Hepatic stellate cell (primary cell): ENCODE measurements at regions not wholly inside any gene's neighbourhood (a gene's known extent, or its start where the extent isn't known, plus 50 kb on each side); places are given as distances from the start of the nearest gene placed in this dataset.
A peak's percentile ranks its signal among the peaks of the same experiment; 100 is the strongest.
"Not testable (repeated sequence)": the region's sequence is repeated elsewhere in the genome, so short reads cannot be mapped to it uniquely, and the experiment has no call there.

Source experiments
- DNase-seq: peaks from one replicate; pipeline ENCODE4 v3.0.0; 2011; ENCODE audit warnings: low spot score

DNA sequence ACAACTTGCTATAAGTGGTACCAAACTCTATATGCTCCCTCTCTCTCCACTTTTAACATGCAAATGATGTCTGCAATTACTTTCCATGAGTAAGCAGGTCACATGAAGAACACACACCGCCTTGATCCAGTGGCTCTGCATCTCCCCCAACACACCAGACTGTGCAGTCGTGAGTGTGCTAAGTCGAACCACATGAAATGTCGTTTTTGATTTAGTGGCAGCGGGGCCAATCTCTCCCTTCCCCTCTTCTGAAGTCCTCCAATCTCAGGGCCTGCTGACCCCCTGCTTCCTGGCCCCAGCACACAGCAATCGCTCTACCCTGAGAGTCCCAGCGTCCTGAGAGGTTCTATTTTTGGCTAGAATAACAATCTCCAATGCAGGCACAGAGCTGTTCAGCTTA lies 312.5 kb downstream of the SHQ1 start:
- no peak for DNase-seq

DNA sequence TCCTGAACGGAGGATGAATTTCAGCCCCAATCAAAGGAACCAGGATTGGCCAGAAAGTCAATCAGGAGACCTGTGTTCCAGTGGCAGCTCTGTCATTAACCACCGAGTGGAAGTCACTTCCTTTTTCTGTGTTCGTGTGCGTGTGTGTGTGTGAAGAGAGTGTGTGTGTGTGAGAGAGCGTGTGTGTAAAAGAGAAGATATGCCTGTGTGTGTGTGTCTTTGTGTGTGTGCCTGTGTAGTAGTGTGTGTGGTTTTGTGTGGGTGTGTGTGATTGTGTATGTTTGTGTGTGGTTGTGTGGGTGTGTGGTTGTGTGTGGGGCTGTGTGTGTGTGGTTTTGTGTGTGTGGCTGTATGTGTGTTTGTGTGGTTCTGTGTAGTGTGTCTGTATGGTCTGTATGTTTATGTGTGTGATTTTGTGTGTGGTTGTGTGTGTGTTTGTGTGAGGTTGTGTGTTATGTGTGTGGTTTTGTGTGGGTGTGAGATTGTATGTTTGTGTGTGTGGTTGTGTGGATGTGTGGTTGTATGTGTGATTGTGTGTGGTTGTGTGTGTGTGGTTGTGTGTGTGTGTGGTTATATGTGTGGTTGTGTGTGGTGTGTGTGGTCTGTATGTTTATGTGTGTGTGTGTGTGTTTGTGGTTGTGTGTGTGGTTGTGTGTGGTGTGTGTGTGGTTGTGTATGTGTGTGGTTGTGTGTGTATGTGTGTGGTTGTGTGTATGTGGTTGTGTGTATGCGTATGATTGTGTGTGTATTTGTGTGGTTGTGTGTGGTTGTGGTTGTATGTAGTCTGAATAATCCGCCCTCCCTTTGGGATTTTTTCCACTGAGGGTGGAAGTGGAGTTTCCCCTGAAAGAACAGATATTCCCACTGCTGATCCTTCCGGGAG lies 314.4 kb downstream of the SHQ1 start:
- no peak for DNase-seq

DNA sequence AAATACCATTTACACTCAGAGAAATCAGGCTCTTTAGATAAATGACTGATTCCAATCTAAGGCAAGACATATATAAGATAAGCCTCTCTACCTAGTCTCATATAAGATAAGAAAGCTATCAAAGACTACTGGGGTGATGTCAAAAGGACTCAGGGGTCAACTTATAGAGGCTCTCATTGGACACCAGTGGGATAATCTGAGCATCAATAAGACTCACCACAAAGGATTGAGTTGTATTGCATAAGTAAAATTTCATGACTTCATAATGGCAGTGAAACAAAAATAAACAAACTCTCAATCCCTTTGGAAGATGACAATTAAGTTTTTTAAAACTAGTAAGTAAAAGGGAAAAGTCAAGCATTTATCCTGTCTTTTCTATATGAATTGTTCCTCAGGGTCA lies 317.8 kb downstream of the SHQ1 start:
- no peak for DNase-seq

DNA sequence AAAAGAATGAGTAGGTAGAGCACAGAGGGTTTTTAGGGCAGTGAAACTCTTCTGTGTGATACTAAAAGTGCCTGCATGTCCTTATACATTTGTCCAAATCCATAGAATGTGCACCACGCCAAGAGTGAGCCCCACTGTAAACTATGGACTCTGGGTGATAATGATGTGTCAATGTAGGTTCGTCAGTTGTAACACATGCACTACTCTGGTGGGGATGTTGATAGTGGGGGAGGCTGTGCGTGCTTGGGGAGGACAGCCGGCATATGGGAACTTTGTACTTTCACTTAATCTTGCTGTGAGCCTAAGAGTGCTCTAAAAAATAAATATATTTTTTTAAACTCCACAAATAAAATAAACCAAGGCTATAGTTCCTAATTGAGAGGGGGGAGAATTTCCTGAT lies 319.2 kb downstream of the SHQ1 start:
- no peak for DNase-seq

DNA sequence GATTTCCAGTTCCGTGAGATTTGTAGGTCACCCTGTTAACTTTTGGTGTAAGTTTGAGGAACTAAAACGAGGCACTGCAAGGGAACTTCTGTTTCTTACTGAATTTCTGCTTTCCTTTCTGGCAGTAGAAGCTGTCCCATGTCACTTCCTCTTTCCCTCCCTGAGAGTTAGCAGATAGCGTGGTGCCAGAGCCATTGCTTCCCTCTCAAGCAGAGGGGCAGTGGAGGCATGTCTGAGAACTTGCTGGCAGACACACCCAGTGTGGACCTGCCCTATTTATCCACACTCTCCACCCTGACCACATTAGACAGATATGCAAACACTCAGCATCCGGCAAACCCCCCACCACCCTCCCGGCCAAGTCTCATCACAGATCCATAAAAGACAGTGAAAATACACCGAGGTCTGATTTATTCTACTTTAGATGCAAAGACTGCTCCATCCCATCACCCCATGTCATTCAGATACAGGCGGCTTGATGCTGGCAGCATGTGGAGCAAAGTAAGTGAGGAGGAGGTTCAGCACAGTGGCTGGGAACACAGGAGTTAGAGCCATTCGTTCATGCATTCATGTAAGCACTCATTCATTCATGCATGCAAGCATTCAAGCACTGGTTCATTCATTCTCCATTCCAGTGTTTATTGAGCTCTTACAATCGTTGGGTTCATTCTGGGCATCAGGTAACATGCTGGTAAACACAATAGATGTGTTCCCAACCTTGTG lies 324.7 kb downstream of the SHQ1 start:
- no peak for DNase-seq

DNA sequence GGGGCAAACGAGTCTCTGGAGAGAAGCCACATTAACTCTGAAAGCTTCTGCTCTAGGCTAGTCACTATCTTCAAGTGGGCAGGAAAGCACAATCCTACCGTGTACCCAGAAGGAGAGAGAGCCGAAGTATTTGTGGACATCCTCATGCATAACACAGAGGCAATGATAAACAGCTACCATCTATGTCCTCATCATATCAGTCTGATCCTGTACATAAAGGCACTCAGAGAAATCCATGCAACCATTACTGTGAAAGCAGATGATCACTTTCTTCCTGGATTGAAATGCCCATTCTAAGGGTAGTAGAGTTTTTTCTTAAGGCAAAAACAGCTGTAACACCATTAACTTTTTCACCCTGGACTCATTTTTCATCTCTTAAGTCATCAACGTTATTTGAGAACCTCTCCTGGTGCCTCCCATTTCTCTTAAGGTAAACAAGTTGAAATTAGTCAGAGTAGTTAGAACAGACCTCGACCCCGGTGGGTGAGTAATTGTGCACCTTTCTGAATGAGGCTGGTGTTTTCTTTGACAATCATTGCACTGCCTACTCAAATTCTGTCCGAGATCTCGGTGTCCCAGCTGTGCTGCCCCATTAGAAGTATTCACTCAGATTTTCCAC lies 327.4 kb downstream of the SHQ1 start:
- DNase-seq = no peak

DNA sequence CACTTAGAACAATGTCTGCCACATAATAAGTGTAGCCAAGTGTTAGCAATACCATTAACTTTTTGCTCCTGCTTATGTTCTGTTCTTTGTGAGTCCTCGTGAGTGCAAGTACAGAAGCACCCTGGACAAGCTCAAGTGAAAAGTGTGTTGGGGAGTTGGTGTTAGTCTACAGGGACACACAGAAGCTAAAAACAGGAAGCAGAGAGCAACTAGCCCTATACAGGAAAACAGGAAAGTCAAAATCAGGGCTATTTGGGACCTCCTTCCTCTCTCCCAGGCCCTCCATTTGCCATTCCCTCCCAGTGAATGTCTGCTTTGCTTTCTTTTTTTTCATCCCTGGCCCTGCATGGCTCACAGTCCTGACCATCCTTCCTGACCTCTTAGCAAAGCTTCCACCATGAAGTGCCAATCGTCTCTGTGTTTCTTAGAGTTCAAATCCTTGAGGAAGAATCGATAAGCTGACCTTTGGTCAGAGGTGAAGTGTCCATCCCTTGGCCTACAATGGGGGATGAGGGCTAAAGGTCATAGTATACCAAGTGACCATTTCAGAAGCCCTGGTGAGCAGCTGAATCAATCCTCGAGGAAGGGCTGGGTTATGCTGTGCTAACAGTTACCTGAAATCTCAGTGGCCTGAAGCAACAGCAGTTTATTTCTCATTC lies 328.2 kb downstream of the SHQ1 start:
- no peak for DNase-seq

DNA sequence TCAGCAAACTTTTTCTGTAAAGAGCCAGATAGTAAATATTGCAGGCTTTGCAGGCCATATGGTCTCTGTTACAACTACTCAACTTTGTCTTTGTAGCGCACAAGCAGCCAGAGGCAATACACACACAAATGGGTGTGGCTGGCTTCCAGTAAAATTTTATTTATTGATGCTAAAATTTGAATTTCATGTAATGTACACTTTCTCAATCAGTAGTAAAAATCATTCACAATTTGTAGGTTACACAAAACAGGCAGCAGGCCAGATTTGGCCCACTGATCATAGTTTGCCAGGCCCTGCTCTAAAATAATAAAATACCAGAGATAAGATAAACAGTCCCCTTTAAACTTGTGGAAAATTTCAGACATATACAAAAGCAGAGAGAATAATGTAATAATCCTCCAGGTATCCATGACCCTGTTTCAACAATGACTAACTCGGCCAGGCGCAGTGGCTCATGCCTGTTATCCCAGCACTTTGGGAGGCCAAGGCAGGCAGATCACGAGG lies 330.3 kb downstream of the SHQ1 start:
- DNase-seq = no peak

DNA sequence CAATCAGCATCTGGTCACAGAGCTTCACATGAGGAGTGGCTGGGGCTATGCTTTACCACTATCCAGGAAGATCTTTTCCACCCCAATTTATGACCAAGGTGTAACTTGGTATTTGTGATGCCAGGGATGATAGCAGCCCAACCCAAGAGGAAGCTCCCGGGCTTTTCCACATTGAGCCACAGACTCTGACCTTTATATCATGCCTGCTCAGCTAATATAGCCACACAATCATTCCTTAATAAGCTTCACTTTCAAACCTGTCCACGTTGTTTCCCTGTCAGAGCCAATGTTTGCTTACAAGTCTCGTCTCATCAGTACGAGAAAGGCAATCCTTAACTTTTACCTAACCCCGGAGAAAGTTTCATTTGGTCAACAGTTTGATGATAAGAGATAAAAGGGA lies 330.9 kb downstream of the SHQ1 start:
- no peak for DNase-seq

DNA sequence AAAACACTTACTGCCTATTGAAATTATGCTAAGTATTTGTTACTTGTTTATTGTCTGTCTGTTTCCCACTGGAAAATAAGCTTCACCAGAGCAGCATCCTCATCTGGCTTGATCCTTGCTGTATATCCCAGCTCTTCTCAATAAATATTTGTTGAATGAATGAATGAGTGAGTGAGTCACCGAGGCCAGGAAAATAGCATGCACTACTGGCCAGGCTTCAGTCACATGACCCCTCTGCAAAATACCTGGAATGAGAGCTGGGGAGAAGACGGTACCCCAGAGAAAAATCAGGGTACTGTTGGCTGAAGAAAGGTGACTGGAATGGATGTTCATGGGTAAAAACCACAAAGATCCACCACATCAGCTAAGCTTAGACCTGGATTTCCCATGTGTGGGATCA lies 331.9 kb downstream of the SHQ1 start:
- DNase-seq = no peak

DNA sequence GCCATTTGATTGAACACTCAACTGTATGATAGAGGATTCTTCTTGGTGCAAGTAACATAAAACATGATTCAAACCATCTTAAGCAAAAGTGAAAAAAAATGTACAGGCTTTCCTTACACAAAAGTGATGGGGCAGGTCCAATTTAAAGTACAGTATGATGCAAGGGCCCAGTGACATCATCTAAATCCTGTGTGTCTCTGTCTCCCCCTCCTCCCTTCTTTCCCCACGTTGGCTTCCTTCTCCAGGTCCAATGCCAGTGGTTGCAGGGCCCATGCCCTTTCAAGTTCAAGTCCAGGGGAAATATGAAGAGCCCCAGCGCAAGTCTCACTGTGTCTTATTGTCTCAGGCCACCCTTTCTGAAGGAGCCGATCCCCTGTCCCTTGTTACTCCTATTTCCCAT lies 332.3 kb downstream of the SHQ1 start:
- no peak for DNase-seq

DNA sequence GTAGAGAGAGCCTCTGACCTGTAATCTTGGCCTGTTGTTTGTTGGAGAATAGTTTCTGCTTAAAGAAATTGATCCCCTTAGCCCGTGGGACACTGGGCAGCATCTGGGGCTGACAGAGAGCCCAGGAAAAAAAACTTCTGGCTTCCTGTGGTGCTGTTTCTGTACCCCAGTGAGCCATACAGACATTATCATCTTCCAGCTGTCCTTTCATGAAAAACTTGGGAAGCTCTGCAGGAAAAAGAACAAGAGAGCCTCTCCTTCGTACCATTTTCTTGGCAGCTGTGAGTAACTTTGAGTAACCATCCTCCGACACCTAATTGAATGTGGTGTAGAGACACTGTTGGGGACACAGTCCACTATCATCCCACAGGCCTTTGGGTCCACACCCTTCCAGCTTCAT lies 333.0 kb downstream of the SHQ1 start:
- DNase-seq = no peak

DNA sequence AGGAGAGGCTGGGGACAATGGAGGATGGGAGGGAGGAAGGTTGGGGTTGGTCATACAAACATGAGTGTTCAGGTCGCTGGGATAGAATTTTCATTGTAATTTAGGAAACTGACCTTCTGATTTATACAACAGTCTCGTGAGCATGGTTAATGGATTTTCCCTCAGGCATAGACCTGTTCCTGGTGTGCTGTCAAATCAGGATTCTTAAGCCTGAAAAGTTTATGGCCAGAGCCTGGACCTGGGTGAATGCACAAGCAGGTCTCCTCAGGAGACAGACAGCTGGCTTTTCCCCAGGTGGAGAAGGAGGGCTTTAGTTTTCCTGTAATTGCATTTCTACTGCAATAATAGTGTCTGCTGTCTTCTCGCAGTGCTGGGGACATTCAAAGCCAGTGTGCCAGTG lies 338.0 kb downstream of the SHQ1 start:
- DNase-seq = no peak

DNA sequence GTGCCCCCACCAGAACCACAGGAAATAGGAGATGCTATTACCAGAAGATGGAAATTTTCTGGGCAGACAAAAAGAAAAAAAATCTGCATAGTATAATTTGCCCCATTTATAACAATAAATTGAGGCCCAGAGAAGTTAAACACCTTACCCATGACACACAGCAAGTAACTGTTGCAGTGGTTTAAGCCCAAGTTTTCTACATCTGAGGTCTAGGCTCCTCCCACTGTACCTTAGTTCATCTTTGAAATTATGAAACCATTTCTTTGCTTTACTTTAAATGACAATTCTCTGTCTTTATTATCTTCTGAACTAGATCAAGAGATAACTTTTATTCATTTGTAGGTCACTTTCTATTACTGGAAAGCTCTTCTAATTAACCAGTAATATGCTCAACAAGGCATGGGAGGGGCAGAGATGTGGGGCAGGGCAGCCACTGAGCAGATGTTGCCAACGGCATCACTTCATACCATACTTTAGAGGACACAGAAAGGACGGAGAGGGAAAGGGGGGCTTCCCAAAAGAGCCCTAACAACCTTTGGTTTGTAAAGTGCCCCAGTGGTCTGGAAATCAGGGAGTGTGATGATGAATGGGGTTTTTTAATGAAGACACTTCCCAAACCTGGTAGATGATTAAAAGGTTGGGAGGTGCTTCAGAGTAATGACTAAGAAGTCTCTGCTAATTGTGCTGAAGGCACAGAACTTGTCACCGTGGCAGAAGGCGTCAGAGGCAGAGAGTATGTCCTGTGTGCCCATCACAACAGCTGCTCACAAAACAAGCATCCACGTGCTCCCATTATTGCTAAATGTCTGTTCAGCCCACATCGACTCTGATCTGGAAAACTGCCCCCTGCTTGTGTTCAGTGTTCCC lies 342.5 kb downstream of the SHQ1 start:
- no peak for DNase-seq

DNA sequence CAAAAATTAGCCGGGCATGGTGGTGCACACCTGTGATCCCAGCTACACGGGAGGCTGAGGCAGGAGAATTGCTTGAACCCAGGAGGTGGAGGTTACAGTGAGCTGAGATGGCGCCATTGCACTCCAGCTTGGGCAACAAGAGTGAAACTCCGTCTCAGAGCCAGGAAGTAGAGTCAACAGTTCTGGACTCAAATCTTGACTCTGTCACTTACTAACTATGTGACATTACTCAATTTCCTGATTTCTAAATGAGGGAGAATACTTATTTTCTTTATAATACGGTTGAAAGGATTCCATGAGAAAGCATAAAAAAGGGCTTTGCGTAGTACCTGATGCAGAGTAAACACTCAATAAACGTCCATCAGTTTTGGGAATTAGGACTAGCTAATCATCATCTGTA lies 350.7 kb downstream of the SHQ1 start:
- not testable (repeated sequence) for DNase-seq

DNA sequence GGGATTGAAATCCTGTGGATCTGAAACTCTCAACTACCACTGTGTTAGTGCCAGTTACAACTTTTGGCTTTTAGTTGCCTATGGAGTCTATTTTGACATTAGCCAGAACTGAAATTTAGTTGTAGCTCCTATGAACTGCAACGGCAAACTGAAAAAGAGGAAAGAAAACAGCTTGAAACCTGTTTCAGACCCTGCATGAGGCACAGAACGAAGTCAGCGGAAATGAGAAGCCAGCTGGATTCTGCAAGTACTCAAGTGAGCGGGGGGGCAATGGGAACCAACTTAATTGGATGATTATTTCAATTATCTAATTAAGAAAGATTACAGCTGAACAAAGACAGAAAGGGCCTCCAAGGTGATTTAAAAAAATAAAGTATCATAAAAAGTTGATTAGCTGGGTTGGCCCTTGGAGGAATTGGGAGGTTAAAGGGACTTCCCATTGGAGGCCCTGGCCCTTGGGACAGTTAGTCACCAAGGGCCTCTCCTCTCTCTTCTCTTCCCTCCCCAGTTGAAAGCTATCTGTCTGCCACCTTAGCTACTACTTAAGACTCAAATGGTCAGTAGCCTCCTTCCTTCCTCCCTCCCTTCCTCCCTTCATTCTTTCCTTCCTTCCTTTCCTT lies 352.1 kb downstream of the SHQ1 start:
- DNase-seq = no peak

DNA sequence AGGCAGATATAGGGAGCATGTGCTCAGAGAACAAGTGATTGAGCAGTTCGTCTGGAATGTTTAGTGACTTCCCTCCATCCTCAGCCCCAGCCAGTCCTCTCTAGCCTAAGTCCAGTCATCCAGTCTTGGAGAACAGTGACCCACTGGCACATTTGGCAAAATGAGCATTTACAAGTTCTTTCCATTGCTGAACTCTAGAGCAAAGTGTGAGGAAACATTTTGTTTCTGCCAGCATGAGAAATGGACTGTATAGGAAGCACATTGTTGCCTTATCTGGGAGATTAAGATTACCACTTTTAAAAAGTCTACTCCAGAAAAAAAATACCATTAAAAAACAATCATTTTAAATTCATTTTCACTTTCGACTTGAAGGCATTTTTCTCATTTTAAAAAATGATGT lies 353.6 kb downstream of the SHQ1 start:
- DNase-seq = peak; percentile 15

DNA sequence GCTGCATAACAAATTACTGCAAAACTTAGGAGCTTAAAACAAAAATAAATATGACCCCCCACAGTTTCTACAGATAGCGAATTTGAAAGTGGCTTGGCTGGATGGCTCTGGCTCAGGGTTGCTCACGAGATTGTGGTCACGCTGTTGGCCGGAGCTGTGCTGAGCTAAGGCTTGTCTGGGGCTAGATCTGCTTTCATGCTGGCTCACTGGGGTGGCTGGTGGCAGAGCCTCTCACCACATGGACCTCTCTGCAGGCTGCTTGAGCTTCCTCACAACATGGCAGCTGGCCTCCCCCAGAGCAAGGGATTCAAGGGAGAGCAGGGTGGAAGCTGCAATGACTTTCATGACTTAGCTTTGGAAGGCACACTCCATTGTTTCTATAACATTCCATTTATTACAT lies 354.1 kb downstream of the SHQ1 start:
- DNase-seq = no peak

DNA sequence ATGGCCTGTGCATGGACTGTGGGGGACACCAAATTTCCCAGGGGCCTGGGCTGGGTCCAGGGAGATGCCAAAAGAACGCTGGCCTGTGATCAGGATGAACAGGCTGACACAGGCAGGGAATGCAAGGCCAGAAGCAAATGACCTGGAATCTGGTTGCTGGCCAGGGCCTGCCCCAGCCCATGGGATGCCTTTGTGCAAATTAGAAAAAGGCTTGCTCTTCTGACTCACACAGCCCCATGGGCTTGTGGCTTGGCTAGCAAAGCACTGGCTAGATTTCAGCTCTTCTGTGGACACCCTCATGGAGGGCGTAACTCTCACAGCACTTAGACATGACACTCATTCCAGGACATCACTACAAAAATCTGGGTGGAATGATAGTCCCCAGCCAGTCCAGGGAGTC lies 356.0 kb downstream of the SHQ1 start:
- DNase-seq = peak; percentile 86

DNA sequence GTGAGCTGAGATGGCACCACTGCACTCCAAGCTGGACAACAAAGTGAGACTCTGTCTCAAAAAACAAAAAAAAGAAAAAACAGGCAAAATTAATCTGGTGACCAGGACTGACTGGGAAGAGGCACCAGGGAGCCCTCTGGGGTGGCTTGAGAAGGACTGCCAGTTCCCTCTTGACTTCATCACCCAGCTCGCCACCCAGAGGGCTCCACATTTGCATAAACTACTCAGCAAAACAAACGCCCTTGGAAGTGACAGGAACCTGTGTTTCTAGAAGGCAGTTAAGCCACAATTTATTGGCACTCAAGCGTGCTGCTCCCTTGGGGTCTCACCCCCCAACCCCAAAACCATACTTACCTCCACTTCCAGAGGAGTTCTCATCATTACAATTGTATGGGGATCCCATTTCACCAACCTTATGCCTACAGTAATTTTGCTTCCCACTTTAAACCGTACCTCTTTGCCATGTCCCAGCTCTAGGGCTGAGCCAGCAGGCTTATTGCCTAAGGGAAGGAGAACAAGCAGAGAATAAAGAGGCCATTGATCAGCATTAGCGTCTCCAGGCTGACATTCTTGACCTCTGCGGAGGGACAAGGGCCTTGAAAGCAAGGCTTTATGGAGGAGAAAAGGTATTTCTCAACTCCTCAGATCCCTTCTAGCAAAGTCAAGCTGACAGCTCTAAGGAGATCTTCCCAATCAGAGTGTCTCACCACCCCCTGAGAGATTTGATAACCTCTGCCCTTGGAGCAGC lies 357.4 kb downstream of the SHQ1 start:
- no peak for DNase-seq
